Adrenal gland (tissue), 9 donors: ENCODE measurements at regions not wholly inside any gene's neighbourhood (a gene's known extent, or its start where the extent isn't known, plus 50 kb on each side); places are given as distances from the start of the nearest gene placed in this dataset.
"Not testable (repeated sequence)": the region's sequence is repeated elsewhere in the genome, so short reads cannot be mapped to it uniquely, and the experiment has no call there.

Experiments
- DNase-seq, 7 donors: peaks; one replicate each; pipeline ENCODE4 v3.0.0-alpha.2; 2019 to 2020
- H3K27ac ChIP-seq, 5 donors: fragments of 200-600 bp; sonication (generic) in 4 of 5; 1 replicate in 3 of 5; 2 replicates in 2 of 5; pipeline versions ENCODE4 v1.5.1 to v1.8.0; 2016 to 2020; ENCODE audit warnings: mild to moderate bottlenecking in 1 of 5
- H3K27me3 ChIP-seq: fragments of 200-600 bp; 2 replicates; pipeline ENCODE4 v1.8.0; 2021
- H3K36me3 ChIP-seq, 2 donors: fragments of 200-600 bp; replicated peaks in 1 of 2; 1 replicate in 1 of 2; 2 replicates in 1 of 2; pipeline versions ENCODE4 v1.5.1 to v1.8.0; 2018 to 2022
- H3K4me1 ChIP-seq, 2 donors: fragments of 200-600 bp; replicated peaks in 1 of 2; 1 replicate in 1 of 2; 2 replicates in 1 of 2; pipeline versions ENCODE4 v1.5.1 to v1.8.0; 2018 to 2021
- H3K4me3 ChIP-seq, 4 donors: fragments of 200-600 bp; sonication (generic) in 3 of 4; one replicate each; pipeline ENCODE4 v1.5.1; 2016 to 2018
- H3K9me3 ChIP-seq, 3 donors: fragments of 200-600 bp; sonication (generic) in 1 of 3; replicated peaks in 1 of 3; 1 replicate in 2 of 3; 2 replicates in 1 of 3; pipeline versions ENCODE4 v1.5.1 to v1.8.0; 2016 to 2021
- CTCF ChIP-seq, 6 experiments: fragments of 450-650 bp in 4 of 6; fragments of 200-600 bp in 2 of 6; sonication (generic) in 1 of 6; IDR thresholded peaks; 1 replicate in 5 of 6; 2 replicates in 1 of 6; pipeline versions ENCODE4 v1.5.1 to v1.8.0; 2016 to 2021; ENCODE audit warnings: antibody characterized with exemption in 6 of 6, mild to moderate bottlenecking in 2 of 6, moderate library complexity in 1 of 6
- POLR2A ChIP-seq, 2 donors: fragments of 450-650 bp; IDR thresholded peaks; one replicate each; pipeline ENCODE4 v1.6.1; 2017; ENCODE audit warnings: antibody characterized with exemption in 2 of 2, mild to moderate bottlenecking in 2 of 2, moderate library complexity in 1 of 2
- WGBS, 4 donors: extraction: QIAGEN DNeasy Blood & Tissue Kit in 2 of 4; methylation state at CpG; one replicate each; pipeline versions ENCODE4 v1.1.5 to v1.1.7; 2013 to 2017; 5-methylcytosine and 5-hydroxymethylcytosine counted together
- intact Hi-C, 2 donors: fragments of 100-400 bp; cut with DNase I; formaldehyde crosslinking; loops; one replicate each; pipeline versions ENCODE4 v1.14.1 to v1.15.0; 2022 to 2023
- donor health status: healthy with polysubstance abuse.
- donor health status: Bipolar disorder and iron deficiency.
- donor health status: DM: yes; HTN: yes; CAD: no.
- donor health status: DM: no; HTN: no; CAD: no.
- donor health status: DM: no; HTN: no; CAD: no.

DNA sequence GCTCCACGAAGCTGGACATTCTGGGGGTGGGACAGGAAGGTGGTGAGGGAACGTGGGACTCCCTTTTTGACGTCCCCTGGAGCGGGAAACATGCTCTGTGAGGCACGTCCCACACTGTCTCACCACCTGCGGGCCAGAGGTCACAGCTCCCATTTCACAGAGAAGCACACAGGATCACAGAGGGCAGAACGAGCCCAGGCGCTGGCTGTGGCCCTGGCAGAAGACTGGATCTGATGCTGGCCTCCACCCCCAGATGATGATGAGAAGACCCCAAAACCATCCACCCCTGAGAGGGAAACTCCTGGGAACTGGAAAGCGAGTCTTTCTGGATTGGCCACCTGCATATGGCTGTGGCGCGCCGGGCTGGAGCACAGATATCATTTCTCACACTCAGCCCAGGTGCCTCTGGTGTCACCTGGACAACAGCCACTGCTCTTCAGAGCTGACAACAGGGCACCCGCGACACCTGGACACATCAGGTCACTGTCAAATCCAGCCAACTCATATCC lies 216.2 kb downstream of the TUBA3C start:
- Histone ChIP-seq H3K4me1 (no peaks in the 10 kb centered on the region), H3K36me3 (no peaks in the 10 kb centered on the region), H3K4me3 (no peak overlapping the region), H3K27ac (no peak overlapping the region), H3K27me3 (no peaks in the 10 kb centered on the region), H3K9me3 (no peaks in the 10 kb centered on the region)
- 71 to 91% (median 74%) methylated on average over 3 to 14 of the region's 14 CpGs for WGBS, 4 donors
- no peak for TF ChIP-seq POLR2A (IDR thresholded peaks at IDR 0.05)
- no peak for DNase-seq
- intact Hi-C loops = no loop called here

DNA sequence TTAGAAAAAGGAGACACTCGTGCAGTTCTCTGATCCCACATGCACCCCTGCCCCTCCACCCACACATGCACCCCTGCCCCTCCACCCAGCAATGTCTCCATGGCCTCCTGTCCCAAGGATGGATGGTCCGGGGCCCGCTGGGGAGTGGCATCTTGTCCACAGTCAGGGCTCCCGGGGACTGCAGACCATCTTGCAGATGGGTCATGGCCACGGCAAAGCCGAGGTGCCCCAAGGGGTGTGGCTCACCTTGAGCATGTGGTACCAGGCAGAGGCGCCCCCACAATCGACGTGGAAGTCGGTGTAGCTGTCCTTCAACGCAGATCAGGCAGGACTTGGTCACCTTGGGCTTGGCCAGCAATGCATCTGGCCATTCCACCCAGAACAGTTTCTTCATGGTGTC lies 216.7 kb downstream of the TUBA3C start:
- no peak for TF ChIP-seq CTCF (IDR thresholded peaks at IDR 0.05)
- no peak for TF ChIP-seq POLR2A (IDR thresholded peaks at IDR 0.05)
- 43 to 77% (median 69%) methylated on average over 7 to 11 of the region's 11 CpGs for WGBS, 4 donors
- Histone ChIP-seq H3K27ac (no peak overlapping the region), H3K4me3 (no peak overlapping the region), H3K4me1 (no peaks in the 10 kb centered on the region), H3K9me3 (no peaks in the 10 kb centered on the region), H3K27me3 (no peaks in the 10 kb centered on the region), H3K36me3 (no peaks in the 10 kb centered on the region)
- intact Hi-C loops = no loop called here
- DNase-seq = no peak

GRCh38 chr13:18963684-18964083 lies 217.9 kb downstream of the TUBA3C start:
- H3K27me3 ChIP-seq, H3K4me1 ChIP-seq, H3K27ac ChIP-seq, H3K9me3 ChIP-seq, H3K36me3 ChIP-seq, intact Hi-C loops, H3K4me3 ChIP-seq: not testable (repeated sequence)
- DNase-seq = peak in 1 of 7 donors; percentile 12
- 60 to 71% (median 68%) methylated on average over 3 to 10 of the region's 10 CpGs for WGBS, 4 donors

- 82 to 89% (median 84%) methylated on average over 6 to 16 of the region's 16 CpGs for WGBS, 4 donors
- Histone ChIP-seq H3K9me3 (no peaks in the 10 kb centered on the region), H3K36me3 (no peaks in the 10 kb centered on the region), H3K4me3 (no peak overlapping the region), H3K27me3 (no peaks in the 10 kb centered on the region), H3K4me1 (no peaks in the 10 kb centered on the region), H3K27ac (no peak overlapping the region)
- intact Hi-C loops = no loop called here
- no peak for DNase-seq
- TF ChIP-seq POLR2A (IDR thresholded peaks at IDR 0.05) (no peak), CTCF (IDR thresholded peaks at IDR 0.05) (no peak)
Observed at GRCh38 chr13:18962168-18962734, 219.4 kb downstream of the TUBA3C start.

DNA sequence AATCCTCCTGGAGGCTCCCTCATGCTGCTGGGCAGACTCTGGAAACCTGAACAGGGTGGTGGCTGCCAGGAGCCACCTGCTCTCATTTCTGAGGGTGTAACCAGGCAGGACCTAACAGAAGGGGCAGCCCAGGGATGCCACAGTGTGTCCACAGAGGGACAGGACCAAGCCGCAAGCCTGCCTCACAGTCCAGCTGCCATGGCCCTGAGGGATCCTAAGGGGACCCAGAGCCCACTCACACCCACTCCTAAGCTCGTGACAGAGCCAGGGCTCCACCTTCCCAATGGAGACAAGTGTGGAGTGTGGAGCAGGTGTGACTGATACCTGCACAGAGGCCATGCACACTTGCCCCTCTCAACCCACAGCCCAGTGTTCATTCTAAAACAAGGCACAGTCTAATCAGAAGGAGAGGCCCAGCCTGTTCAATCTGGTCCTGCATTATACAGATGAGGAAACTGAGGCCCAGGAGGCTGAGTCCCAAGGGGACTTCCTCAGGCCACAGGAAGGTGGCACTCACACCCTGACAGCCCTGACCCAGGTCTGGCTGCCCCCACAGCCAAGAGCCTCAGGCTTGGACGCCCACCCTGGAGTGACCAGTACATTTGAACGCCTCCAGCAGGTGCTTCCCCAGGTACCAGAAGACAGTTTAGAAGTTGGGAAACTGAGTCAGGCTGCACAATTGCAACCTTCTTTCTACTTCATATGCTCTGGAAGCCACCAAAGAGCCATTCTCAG lies 220.1 kb downstream of the TUBA3C start:
- DNase-seq = no peak
- H3K4me3 ChIP-seq = no peak overlapping the region
- H3K27me3 ChIP-seq = no peaks in the 10 kb centered on the region
- no peaks in the 10 kb centered on the region for H3K36me3 ChIP-seq
- H3K9me3 ChIP-seq = no peaks in the 10 kb centered on the region
- no peaks in the 10 kb centered on the region for H3K4me1 ChIP-seq
- intact Hi-C loops = no loop called here
- 46 to 85% (median 52%) methylated on average over 2 to 4 of the region's 4 CpGs for WGBS, 4 donors
- no peak overlapping the region for H3K27ac ChIP-seq
- no peak for TF ChIP-seq CTCF (IDR thresholded peaks at IDR 0.05)
- no peak for TF ChIP-seq POLR2A (IDR thresholded peaks at IDR 0.05)
